H9 (cell line): ENCODE measurements at regions not wholly inside any gene's neighbourhood (a gene's known extent, or its start where the extent isn't known, plus 50 kb on each side); places are given as distances from the start of the nearest gene placed in this dataset.

Experiments used
- DNase-seq: peaks from one replicate; pipeline ENCODE4 v3.0.0-alpha.2; 2017
- H2AFZ ChIP-seq: one replicate; pipeline ENCODE4 v1.6.1; 2013; ENCODE audit warnings: mild to moderate bottlenecking, low read length, control low read depth, moderate library complexity
- H2AK5ac ChIP-seq: 2 replicates; pipeline ENCODE4 v1.6.1; 2013; ENCODE audit warnings: low read length, control low read depth, mixed read lengths; ENCODE audit not compliant: insufficient read length
- H2BK120ac ChIP-seq: one replicate; pipeline ENCODE4 v1.6.1; 2013; ENCODE audit warnings: low read depth, mild to moderate bottlenecking, low read length, control low read depth, inconsistent platforms; ENCODE audit not compliant: poor library complexity, severe bottlenecking
- H2BK12ac ChIP-seq: 2 replicates; pipeline ENCODE4 v1.6.1; 2013; ENCODE audit warnings: low read length, control low read depth, mixed read lengths, low read depth; ENCODE audit not compliant: insufficient read length
- H2BK15ac ChIP-seq: 2 replicates; pipeline ENCODE4 v1.6.1; 2013; ENCODE audit warnings: low read depth, low read length, control low read depth
- H2BK20ac ChIP-seq: one replicate; pipeline ENCODE4 v1.6.1; 2013; ENCODE audit warnings: low read depth, mild to moderate bottlenecking, low read length, control low read depth, inconsistent platforms; ENCODE audit not compliant: poor library complexity, severe bottlenecking
- H2BK5ac ChIP-seq: 2 replicates; pipeline ENCODE4 v1.6.1; 2013; ENCODE audit warnings: low read length, control low read depth, mixed read lengths; ENCODE audit not compliant: insufficient read length
- H3K14ac ChIP-seq: 2 replicates; pipeline ENCODE4 v1.6.1; 2013; ENCODE audit warnings: low read length, control low read depth; ENCODE audit not compliant: insufficient read depth
- H3K18ac ChIP-seq: 2 replicates; pipeline ENCODE4 v1.6.1; 2013; ENCODE audit warnings: low read depth, mild to moderate bottlenecking, mixed read lengths, low read length, control low read depth; ENCODE audit not compliant: insufficient read length
- H3K23ac ChIP-seq: 2 replicates; pipeline ENCODE4 v1.6.1; 2013; ENCODE audit warnings: low read length, control low read depth, mixed read lengths, low read depth; ENCODE audit not compliant: insufficient read length
- H3K23me2 ChIP-seq: 2 replicates; pipeline ENCODE4 v1.6.1; 2013; ENCODE audit warnings: low read depth, mild to moderate bottlenecking, mixed read lengths, low read length, control low read depth; ENCODE audit not compliant: insufficient read length, poor library complexity, severe bottlenecking
- H3K27ac ChIP-seq: 2 replicates; pipeline ENCODE4 v1.5.1; 2013; ENCODE audit warnings: low read length, control low read depth, mixed read lengths, low read depth; ENCODE audit not compliant: insufficient read length
- H3K27me3 ChIP-seq: 2 replicates; pipeline ENCODE4 v1.6.1; 2013; ENCODE audit warnings: low read length, control low read depth, inconsistent platforms; ENCODE audit not compliant: insufficient read depth
- H3K4ac ChIP-seq: 2 replicates; pipeline ENCODE4 v1.6.1; 2013; ENCODE audit warnings: low read depth, mild to moderate bottlenecking, control low read depth, inconsistent platforms, low read length, moderate library complexity
- H3K4me1 ChIP-seq: 2 replicates; pipeline ENCODE4 v1.6.1; 2013; ENCODE audit warnings: low read length, control low read depth, inconsistent platforms; ENCODE audit not compliant: insufficient read depth
- H3K4me2 ChIP-seq: 2 replicates; pipeline ENCODE4 v1.6.1; 2013; ENCODE audit warnings: low read length, control low read depth, mixed read lengths; ENCODE audit not compliant: insufficient read length, insufficient read depth
- H3K56ac ChIP-seq: 2 replicates; pipeline ENCODE4 v1.6.1; 2013; ENCODE audit warnings: low read depth, mild to moderate bottlenecking, mixed read lengths, low read length, control low read depth; ENCODE audit not compliant: insufficient read length
- H3K79me1 ChIP-seq: 2 replicates; pipeline ENCODE4 v1.6.1; 2013; ENCODE audit warnings: low read depth, mild to moderate bottlenecking, moderate library complexity, low read length, control low read depth, inconsistent platforms; ENCODE audit not compliant: insufficient read depth, poor library complexity, severe bottlenecking
- H3K79me2 ChIP-seq: 2 replicates; pipeline ENCODE4 v1.6.1; 2013; ENCODE audit warnings: low read length, control low read depth, inconsistent platforms; ENCODE audit not compliant: insufficient read depth
- H3K9ac ChIP-seq: 2 replicates; pipeline ENCODE4 v1.6.1; 2013; ENCODE audit warnings: low read length, control low read depth, mixed read lengths; ENCODE audit not compliant: insufficient read length; ENCODE audit errors: extremely low read depth
- H3K9me3 ChIP-seq: one replicate; pipeline ENCODE4 v1.6.1; 2013; ENCODE audit warnings: low read depth, low read length, inconsistent platforms; ENCODE audit not compliant: control insufficient read depth
- H3T11ph ChIP-seq: one replicate; pipeline ENCODE4 v1.6.1; 2013; ENCODE audit warnings: mild to moderate bottlenecking, low read length, control low read depth, inconsistent platforms
- H4K20me1 ChIP-seq: one replicate; pipeline ENCODE4 v1.6.1; 2013; ENCODE audit not compliant: control insufficient read depth, insufficient read length, insufficient read depth
- H4K5ac ChIP-seq: 2 replicates; pipeline ENCODE4 v1.6.1; 2013; ENCODE audit warnings: low read depth, mild to moderate bottlenecking, mixed read lengths, low read length, control low read depth; ENCODE audit not compliant: insufficient read length
- H4K8ac ChIP-seq: replicated peaks from 2 replicates; pipeline ENCODE4 v1.6.1; 2013; ENCODE audit warnings: low read length, control low read depth, mixed read lengths, low read depth; ENCODE audit not compliant: insufficient read length
- H4K91ac ChIP-seq: 2 replicates; pipeline ENCODE4 v1.6.1; 2013; ENCODE audit warnings: low read depth, mild to moderate bottlenecking, moderate library complexity, mixed read lengths, low read length, control low read depth; ENCODE audit not compliant: insufficient read length
- H3K27ac Mint-ChIP-seq, 3 experiments: 2 replicates in 2 of 3; 3 replicates in 1 of 3; pipeline ENCODE4 v1.8.0; 2020 to 2021; ENCODE audit warnings: mixed read lengths in 3 of 3, mild to moderate bottlenecking in 1 of 3, moderate library complexity in 1 of 3
- H3K27me3 Mint-ChIP-seq: 2 replicates; pipeline ENCODE4 v1.8.0; 2021; ENCODE audit warnings: low read depth, mild to moderate bottlenecking, moderate library complexity, mixed read lengths
- H3K36me3 Mint-ChIP-seq, 3 experiments: 2 replicates in 2 of 3; 3 replicates in 1 of 3; pipeline ENCODE4 v1.8.0; 2020 to 2021; ENCODE audit warnings: low read depth in 3 of 3, mixed read lengths in 3 of 3; ENCODE audit not compliant: insufficient read depth in 1 of 3
- H3K4me1 Mint-ChIP-seq, 2 experiments: 2 replicates each; pipeline ENCODE4 v1.8.0; 2020; ENCODE audit warnings: mixed read lengths in 2 of 2
- H3K4me3 Mint-ChIP-seq, 2 experiments: 2 replicates in 1 of 2; 3 replicates in 1 of 2; pipeline ENCODE4 v1.8.0; 2020 to 2021; ENCODE audit warnings: mild to moderate bottlenecking in 2 of 2, mixed read lengths in 2 of 2, moderate library complexity in 1 of 2
- H3K9me3 Mint-ChIP-seq, 2 experiments: 2 replicates in 1 of 2; 3 replicates in 1 of 2; pipeline ENCODE4 v1.8.0; 2020; ENCODE audit warnings: mild to moderate bottlenecking in 2 of 2, mixed read lengths in 2 of 2, moderate library complexity in 1 of 2
- WGBS: extraction: QIAGEN DNeasy Blood & Tissue Kit; methylation state at CpG from one replicate; pipeline ENCODE4 v1.1.7; 2013; ENCODE audit warnings: missing lambda C conversion rate, low lambda C conversion rate, mixed read lengths; ENCODE audit not compliant: insufficient read length; ENCODE audit errors: extremely low coverage; 5-methylcytosine and 5-hydroxymethylcytosine counted together
- TF ChIP-seq, protein P1 (sequence below): fragments of 200-600 bp; sonication (generic); conservative IDR thresholded peaks from 3 replicates; pipeline ENCODE4 v1.8.0; 2021; ENCODE audit warnings: antibody characterized with exemption, mild to moderate bottlenecking

DNA sequence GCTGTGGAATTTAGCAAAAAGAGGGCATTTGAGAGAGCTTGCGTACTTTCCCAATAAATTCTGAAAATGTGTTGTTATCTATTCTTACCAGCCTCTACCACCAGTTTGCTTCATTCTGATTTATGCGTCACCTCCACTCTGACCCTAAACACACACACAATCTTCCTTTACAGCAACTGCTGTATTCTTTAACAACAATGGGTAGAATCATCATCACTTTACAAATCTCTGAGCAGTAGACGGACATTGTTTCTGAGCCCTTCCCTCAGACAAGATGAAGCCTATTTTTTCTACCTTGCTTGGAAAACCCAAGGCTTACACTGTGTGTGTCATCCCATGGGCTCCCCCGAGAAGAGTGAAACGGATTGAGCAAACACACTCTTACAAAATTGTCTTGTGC lies 83.1 kb upstream of the RASA1 start:
- Mint-ChIP-seq H3K9me3 (no peaks in the 10 kb centered on the region), H3K27me3 (no peaks in the 10 kb centered on the region), H3K36me3 (no peaks in the 10 kb centered on the region), H3K4me1 (peaks cover 2 to 3% of the 10 kb centered on the region in 2 experiments; a peak in 1 of 4 replicates), H3K27ac (no peak overlapping the region), H3K4me3 (no peak overlapping the region)
- no peaks in the 10 kb centered on the region for H3K9me3 ChIP-seq
- no peak overlapping the region for H3K4ac ChIP-seq
- no peaks in the 10 kb centered on the region for H3K4me1 ChIP-seq
- no peak overlapping the region for H2BK20ac ChIP-seq
- H2BK15ac ChIP-seq: no peak overlapping the region
- H2BK5ac ChIP-seq: no peak overlapping the region
- no peak overlapping the region for H2AFZ ChIP-seq
- H4K5ac ChIP-seq: no peak overlapping the region
- no peaks in the 10 kb centered on the region for H3K27me3 ChIP-seq
- H2BK12ac ChIP-seq: no peak overlapping the region
- H2BK120ac ChIP-seq: no peak overlapping the region
- H3K18ac ChIP-seq: no peak overlapping the region
- no peak overlapping the region for H3T11ph ChIP-seq
- no peak overlapping the region for H3K23ac ChIP-seq
- WGBS: no CpG with 5 or more reads among the region's 5 CpGs
- DNase-seq: no peak
- no peak overlapping the region for H2AK5ac ChIP-seq
- H4K91ac ChIP-seq: no peak overlapping the region
- H4K20me1 ChIP-seq: no peaks in the 10 kb centered on the region
- no peak overlapping the region for H3K9ac ChIP-seq
- no peak overlapping the region for H3K14ac ChIP-seq
- TF ChIP-seq, protein P1, sequence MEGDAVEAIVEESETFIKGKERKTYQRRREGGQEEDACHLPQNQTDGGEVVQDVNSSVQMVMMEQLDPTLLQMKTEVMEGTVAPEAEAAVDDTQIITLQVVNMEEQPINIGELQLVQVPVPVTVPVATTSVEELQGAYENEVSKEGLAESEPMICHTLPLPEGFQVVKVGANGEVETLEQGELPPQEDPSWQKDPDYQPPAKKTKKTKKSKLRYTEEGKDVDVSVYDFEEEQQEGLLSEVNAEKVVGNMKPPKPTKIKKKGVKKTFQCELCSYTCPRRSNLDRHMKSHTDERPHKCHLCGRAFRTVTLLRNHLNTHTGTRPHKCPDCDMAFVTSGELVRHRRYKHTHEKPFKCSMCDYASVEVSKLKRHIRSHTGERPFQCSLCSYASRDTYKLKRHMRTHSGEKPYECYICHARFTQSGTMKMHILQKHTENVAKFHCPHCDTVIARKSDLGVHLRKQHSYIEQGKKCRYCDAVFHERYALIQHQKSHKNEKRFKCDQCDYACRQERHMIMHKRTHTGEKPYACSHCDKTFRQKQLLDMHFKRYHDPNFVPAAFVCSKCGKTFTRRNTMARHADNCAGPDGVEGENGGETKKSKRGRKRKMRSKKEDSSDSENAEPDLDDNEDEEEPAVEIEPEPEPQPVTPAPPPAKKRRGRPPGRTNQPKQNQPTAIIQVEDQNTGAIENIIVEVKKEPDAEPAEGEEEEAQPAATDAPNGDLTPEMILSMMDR: no peak
- H3K4me2 ChIP-seq: no peak overlapping the region
- no peak overlapping the region for H4K8ac ChIP-seq
- H3K23me2 ChIP-seq: no peaks in the 10 kb centered on the region
- H3K56ac ChIP-seq: no peak overlapping the region
- no peaks in the 10 kb centered on the region for H3K79me2 ChIP-seq
- no peaks in the 10 kb centered on the region for H3K79me1 ChIP-seq
- no peak overlapping the region for H3K27ac ChIP-seq
